ENCODE measurements at regions not wholly inside any gene's neighbourhood (a gene's known extent, or its start where the extent isn't known, plus 50 kb on each side); places are given as distances from the start of the nearest gene placed in this dataset.

DNA sequence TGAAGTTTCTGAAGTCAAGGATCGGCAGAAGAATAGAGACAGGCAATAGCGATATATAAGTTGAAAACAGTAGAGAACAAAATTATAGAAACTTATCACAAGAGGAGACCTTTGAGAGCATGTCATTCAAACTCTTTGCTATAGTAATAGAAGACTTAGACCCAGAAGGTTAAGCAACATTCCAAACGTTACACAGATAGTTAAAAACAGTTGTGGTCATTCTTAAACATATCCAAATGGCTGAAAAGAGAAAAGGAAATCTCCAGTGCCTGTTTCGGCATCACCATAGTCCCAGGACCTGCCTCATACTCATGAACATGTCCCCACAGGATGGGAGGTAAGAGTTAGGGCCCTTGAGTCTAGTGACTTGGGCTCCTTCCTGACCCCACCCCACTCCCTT, 258.1 kb upstream of the NOCT start:
- no peak overlapping the region for H3K27ac Mint-ChIP-seq
- H3K27me3 Mint-ChIP-seq, result no peaks in the 10 kb centered on the region
- no peak for ATAC-seq
- peaks cover 10% of the 10 kb centered on the region for H3K9me3 Mint-ChIP-seq
- H3K4me3 Mint-ChIP-seq, result no peak overlapping the region
- H3K4me1 Mint-ChIP-seq, result no peaks in the 10 kb centered on the region
- H3K36me3 Mint-ChIP-seq, result no peaks in the 10 kb centered on the region

DNA sequence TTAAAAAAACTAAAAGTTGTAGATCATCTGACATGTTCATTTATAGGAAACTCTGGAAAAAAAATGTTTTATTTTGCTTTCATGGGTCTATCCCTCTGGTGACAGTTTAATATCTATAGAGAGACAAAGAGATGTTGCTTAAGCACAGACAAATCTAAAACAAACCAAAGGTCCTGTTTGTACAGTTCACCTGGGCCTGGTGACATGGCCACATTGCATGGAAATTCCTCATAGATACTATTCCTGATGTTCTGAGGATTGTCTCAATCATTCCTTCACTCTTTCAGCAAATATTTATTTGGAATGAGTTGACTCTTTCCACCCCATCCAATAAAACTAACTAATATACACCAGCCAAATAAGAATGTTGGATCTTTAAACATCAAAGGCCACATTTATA, 259.1 kb upstream of the NOCT start:
- no peaks in the 10 kb centered on the region for H3K4me1 Mint-ChIP-seq
- no peaks in the 10 kb centered on the region for H3K36me3 Mint-ChIP-seq
- H3K27ac Mint-ChIP-seq, result no peak overlapping the region
- no peaks in the 10 kb centered on the region for H3K27me3 Mint-ChIP-seq
- no peak for ATAC-seq
- H3K4me3 Mint-ChIP-seq, result no peak overlapping the region
- peaks cover 16% of the 10 kb centered on the region for H3K9me3 Mint-ChIP-seq

DNA sequence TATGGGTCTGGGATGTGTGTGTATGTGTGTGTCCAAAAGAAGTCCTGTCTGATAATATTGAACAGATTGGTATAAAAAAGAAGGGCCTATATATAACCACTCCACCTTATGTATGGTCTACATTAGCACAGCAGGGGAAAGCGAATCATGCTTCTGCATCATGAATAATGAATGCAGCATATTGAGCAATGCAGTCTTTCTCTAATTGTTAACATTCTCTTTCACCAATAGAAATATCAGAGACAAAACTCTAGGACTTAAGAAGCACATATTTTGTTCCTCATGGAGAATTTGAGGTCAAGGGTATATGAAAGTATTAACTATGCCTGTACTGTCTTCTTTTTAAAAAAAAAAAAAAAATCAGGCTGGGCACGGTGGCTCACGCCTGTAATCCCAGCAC, 264.3 kb upstream of the NOCT start:
- Mint-ChIP-seq H3K4me1 (no peaks in the 10 kb centered on the region), H3K27me3 (no peaks in the 10 kb centered on the region), H3K4me3 (no peak overlapping the region), H3K36me3 (no peaks in the 10 kb centered on the region), H3K9me3 (peaks cover 19% of the 10 kb centered on the region), H3K27ac (no peak overlapping the region)
- ATAC-seq, result no peak

DNA sequence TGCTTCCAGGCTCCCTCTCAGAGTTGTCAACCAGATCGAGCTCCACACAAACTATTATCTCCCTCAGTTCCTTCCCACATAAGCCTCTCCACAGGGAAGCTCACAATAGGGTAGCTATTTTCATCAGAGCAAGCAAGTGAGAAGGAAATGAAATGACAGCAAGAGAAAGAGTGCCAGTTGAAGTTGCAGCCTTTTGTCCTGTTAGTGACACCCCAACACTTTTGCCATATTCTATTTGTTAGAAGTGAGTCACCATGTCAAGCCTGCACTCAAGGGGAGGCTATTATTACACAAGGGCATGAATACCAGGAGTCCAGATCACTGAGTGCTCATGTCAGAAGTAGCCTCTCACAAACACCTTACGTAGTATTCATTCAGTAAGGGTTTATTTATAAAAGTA, 266.3 kb upstream of the NOCT start:
- H3K27ac Mint-ChIP-seq, result no peak overlapping the region
- H3K4me3 Mint-ChIP-seq, result no peak overlapping the region
- no peaks in the 10 kb centered on the region for H3K27me3 Mint-ChIP-seq
- no peaks in the 10 kb centered on the region for H3K4me1 Mint-ChIP-seq
- ATAC-seq, result no peak
- peaks cover 19% of the 10 kb centered on the region for H3K9me3 Mint-ChIP-seq
- no peaks in the 10 kb centered on the region for H3K36me3 Mint-ChIP-seq

DNA sequence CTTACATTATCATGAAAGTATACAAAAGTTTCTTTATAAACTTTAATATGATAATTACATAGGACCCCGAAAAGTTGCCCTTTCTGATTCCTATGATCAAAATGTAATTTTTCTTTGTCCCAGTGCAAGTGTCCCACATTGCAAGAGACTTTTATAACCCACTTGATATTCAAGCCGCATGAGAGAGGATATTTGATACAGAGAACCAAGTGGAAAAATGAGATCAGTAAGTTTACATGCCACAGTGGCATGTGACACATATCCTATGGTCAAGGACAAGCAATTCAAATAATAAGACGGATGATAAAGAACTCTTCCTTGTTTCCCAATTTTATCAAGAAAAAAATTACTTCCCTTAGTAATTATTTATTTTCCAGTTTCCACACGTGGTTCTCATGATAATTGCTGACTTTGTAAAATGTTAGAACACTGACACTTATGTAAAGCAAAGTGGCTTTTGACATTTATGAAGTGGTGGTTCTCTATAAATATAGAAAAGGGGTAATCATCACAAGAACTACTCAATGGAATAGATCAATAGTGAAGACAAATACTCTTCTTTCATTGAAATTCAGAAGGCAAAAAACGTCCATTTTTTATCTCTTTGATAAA, 273.7 kb upstream of the NOCT start:
- Mint-ChIP-seq H3K4me1 (no peaks in the 10 kb centered on the region), H3K27ac (no peak overlapping the region), H3K4me3 (no peak overlapping the region), H3K9me3 (peaks cover 3% of the 10 kb centered on the region), H3K27me3 (no peaks in the 10 kb centered on the region), H3K36me3 (no peaks in the 10 kb centered on the region)
- ATAC-seq, result no peak

DNA sequence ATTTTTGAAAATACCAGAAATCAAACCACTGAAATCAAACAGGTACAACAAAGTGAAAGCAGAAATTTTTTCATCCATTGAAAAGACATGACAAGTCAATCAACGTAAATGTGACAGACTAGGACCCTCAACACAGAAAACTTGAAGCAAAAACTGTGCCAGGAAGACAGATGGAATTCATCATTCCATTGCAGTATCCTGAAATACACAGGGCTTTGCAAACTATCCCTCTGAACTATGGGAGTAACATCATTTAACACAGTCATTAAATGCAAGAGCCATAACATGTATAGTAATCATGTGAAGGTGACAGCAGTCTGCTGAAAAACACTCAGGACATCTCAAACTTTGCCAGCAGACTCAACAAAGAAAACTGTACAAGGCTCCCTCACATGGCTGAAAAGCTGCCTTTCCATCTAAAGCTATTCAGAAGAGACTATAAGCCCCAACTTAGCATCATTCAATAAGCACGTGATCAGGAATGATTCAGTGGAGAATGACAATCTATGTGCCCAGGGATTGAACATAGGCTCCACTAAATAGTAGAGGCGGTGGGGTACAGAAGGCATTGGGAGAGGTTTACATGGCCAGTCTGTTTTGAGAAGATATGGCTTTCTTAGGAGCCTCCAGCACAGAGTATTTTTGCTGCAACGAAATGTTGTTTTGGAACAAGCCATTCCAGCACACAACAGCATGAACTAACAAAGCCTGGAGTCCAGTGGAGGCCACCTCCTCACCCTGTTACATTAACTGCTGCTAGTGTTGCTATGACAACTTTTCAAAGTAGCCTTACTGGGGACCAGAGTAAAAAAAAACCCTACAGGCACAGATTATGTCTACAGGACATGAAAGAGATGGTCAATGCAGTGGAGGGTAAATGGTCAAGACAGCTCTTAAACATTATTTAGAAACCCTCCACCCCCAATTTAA, 274.5 kb upstream of the NOCT start:
- H3K4me3 Mint-ChIP-seq, result no peak overlapping the region
- no peak for ATAC-seq
- H3K9me3 Mint-ChIP-seq, result peaks cover 3% of the 10 kb centered on the region
- no peaks in the 10 kb centered on the region for H3K4me1 Mint-ChIP-seq
- H3K36me3 Mint-ChIP-seq, result no peaks in the 10 kb centered on the region
- H3K27me3 Mint-ChIP-seq, result no peaks in the 10 kb centered on the region
- no peak overlapping the region for H3K27ac Mint-ChIP-seq

DNA sequence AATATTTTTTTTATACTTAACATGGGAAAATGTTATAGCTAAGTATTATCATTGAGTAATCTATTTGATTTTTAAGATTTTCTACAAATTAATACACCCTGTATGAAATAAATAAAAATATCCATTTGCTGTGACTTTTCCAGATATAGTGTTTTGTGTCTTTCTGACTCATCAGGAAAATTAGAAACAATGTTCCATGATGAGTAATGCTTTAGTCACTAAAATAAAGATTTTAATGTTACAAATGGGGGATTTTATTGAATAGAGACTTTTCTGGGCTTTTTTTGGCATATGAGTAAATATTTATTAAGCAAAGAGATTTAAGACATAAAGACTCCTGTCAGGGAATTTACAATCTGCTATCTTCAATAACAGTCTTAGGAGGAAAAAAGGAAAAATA, 279.2 kb upstream of the NOCT start:
- Mint-ChIP-seq H3K4me3 (no peak overlapping the region), H3K27me3 (no peaks in the 10 kb centered on the region), H3K4me1 (no peaks in the 10 kb centered on the region), H3K27ac (no peak overlapping the region), H3K36me3 (no peaks in the 10 kb centered on the region), H3K9me3 (peaks cover 3% of the 10 kb centered on the region)
- no peak for ATAC-seq

DNA sequence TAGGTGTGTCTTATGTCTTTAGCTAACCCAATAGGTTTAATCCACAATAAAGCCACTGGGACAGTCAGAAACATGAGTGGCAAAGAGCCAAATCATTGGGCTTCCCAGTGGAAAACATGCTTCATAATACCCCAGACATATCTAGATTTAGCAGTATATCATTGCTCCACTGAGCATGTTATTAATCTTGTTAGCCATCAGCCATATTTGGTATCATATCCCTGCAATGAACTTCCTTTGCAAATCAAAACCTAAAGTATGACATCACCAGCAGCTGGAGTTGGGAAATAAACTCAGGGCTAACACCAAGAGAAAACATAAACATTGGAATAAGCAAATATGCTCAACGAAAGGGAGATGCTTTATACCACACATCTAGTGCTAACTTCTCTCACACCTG, 280.8 kb upstream of the NOCT start:
- H3K4me3 Mint-ChIP-seq, result no peak overlapping the region
- no peaks in the 10 kb centered on the region for H3K36me3 Mint-ChIP-seq

DNA sequence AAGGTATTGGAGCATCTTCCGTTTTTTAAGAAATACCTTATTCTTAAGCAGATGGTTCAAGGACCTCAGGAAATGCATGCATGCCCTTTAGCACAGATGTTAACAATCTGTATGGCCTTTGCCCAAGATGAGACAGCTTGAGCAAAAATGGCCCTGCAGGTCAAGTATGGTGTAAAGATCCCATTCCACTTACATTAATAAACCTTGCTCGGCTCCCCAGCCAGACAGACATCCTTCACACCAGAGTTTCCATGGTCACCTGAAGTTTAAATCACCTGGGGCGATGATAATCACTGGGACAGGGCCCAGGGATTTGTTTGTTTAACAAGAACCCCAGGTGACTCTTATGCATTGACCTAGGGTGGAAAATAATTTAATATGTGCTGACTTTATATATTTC, 287.0 kb upstream of the NOCT start:
- peaks cover 3% of the 10 kb centered on the region for H3K9me3 Mint-ChIP-seq
- no peaks in the 10 kb centered on the region for H3K4me1 Mint-ChIP-seq
- no peak overlapping the region for H3K27ac Mint-ChIP-seq
- no peak overlapping the region for H3K4me3 Mint-ChIP-seq
- H3K27me3 Mint-ChIP-seq, result peaks cover 15% of the 10 kb centered on the region
- no peaks in the 10 kb centered on the region for H3K36me3 Mint-ChIP-seq
- no peak for ATAC-seq

More for the DNA sequence above, 280.8 kb upstream of the NOCT start:
- H3K4me1 Mint-ChIP-seq, result no peaks in the 10 kb centered on the region
- H3K27me3 Mint-ChIP-seq, result no peaks in the 10 kb centered on the region
- ATAC-seq, result no peak
- H3K9me3 Mint-ChIP-seq, result peaks cover 3% of the 10 kb centered on the region
- H3K27ac Mint-ChIP-seq, result no peak overlapping the region

DNA sequence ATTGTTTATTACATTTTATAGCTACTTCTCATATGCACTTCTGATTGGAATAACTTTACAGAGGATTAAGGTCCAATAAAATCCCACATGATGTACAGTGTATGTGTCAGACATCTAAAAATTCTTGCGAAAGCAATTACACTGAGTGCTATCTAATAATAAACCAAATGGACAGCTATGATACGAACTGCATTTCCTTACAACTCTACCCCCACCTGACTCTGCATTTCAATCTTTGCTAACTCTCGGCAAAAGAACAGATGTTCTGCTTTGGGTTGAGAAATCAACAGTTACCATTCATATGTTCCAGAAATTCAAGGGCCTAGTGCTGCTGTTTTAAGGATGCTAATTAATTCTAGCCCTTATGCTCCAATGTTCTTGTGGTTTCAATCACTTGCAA, 287.9 kb upstream of the NOCT start:
- Mint-ChIP-seq H3K27me3 (peaks cover 16% of the 10 kb centered on the region), H3K4me1 (no peaks in the 10 kb centered on the region), H3K4me3 (no peak overlapping the region), H3K36me3 (no peaks in the 10 kb centered on the region), H3K27ac (no peak overlapping the region), H3K9me3 (peaks cover 3% of the 10 kb centered on the region)
- ATAC-seq, result no peak

DNA sequence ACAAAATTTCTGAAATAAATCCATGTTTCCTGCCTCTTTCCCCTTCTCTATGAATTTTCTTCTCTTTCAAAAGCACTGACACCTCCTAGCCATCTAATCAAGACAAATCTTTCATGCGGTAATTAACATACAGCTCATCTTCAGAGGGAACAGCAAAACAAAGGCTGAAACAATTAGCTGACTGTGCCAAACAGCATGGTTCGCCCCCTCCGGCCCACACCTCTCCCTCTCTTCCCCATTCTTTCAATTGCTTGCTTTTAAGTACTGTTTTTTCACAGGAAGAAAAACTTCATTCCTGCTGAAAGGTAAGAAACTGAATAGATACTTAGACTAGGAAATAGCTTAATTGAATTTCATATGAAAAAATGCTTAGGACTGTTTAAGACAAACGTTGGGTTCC, 291.1 kb upstream of the NOCT start:
- ATAC-seq, result no peak
- no peak overlapping the region for H3K4me3 Mint-ChIP-seq
- no peaks in the 10 kb centered on the region for H3K9me3 Mint-ChIP-seq
- peaks cover 16% of the 10 kb centered on the region for H3K27me3 Mint-ChIP-seq
- H3K27ac Mint-ChIP-seq, result no peak overlapping the region
- no peaks in the 10 kb centered on the region for H3K36me3 Mint-ChIP-seq
- no peaks in the 10 kb centered on the region for H3K4me1 Mint-ChIP-seq

DNA sequence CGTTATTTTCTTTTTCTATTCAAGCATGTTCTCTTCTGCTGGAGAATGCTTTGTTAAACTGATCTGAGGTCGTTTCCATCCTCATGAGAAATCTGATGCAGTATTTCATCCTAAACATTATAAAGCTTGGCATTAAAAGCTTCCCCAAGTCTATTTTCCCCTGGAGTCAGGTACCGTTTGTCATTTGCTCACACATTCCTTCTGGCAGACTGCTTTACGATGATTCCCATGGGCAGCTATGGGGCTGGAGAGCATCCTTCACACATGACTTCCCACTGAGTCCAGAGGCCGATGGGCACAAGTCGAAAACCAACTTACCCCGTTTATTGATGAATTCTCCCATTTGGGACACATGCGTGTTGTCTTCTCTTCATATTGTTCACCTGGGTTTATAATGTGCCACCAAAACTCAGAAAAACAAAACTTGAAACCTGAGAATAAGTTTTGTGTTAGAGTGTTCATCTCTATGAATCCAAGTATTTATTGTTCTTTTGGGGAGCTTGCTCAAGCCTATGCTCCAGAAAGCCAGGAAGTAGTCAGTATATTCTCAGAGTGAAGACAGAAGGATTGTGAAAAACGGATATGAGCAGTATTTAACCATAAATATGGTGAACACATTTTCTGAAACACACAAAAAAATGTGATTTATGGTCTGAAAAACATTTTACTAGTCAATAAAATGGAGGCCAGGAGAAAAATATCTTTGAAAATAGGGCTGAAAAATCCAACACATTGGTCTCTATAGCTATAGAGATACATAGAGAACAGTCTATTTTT, 298.8 kb upstream of the NOCT start:
- no peak overlapping the region for H3K4me3 Mint-ChIP-seq
- H3K9me3 Mint-ChIP-seq, result no peaks in the 10 kb centered on the region
- no peak for ATAC-seq
- no peaks in the 10 kb centered on the region for H3K27me3 Mint-ChIP-seq
- H3K4me1 Mint-ChIP-seq, result no peaks in the 10 kb centered on the region
- no peaks in the 10 kb centered on the region for H3K36me3 Mint-ChIP-seq
- no peak overlapping the region for H3K27ac Mint-ChIP-seq

DNA sequence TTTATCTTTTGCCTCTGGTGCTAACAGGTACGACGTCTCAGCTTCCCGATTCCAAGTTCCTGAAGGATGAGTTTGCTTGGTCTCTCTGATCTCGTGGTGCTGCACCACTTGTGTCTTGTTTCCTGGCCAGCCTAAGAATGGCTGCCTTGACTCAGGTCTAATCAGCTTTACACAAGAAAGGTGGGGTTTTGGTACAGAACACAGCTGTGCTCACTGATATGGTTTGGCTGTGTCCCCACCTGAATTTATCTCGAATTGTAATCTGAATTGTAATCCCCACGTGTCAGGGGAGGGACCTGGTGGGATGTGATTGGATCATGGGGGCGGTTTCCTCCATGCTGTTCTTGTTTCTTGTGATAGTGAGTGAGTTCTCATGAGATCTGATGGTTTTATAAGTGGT, 305.3 kb upstream of the NOCT start:
- no peaks in the 10 kb centered on the region for H3K4me1 Mint-ChIP-seq
- H3K36me3 Mint-ChIP-seq, result no peaks in the 10 kb centered on the region
- H3K27me3 Mint-ChIP-seq, result peaks cover 24% of the 10 kb centered on the region
- H3K27ac Mint-ChIP-seq, result no peak overlapping the region
- no peaks in the 10 kb centered on the region for H3K9me3 Mint-ChIP-seq
- H3K4me3 Mint-ChIP-seq, result no peak overlapping the region
- ATAC-seq, result no peak

DNA sequence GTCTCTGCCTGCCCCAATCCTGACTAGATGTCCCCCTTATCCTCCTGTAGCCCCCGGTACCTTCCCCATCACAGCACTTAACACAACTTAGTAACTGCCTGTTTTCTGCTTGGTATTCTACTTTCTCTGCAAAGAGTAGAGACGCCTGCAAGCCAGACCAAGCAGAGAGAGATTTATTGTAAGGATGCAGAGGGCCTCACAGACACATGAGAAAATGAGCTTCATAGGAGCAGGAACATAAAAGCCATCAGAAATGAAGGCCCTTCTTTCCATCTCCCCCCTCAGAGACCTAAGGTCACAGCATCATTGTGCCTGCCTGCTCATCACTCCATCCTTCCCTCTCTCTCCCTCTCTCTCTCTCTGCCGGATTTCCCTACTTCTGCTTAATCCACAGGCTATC, 305.7 kb upstream of the NOCT start:
- no peak overlapping the region for H3K27ac Mint-ChIP-seq
- no peaks in the 10 kb centered on the region for H3K4me1 Mint-ChIP-seq
- no peak for ATAC-seq
- no peaks in the 10 kb centered on the region for H3K9me3 Mint-ChIP-seq
- no peak overlapping the region for H3K4me3 Mint-ChIP-seq
- no peaks in the 10 kb centered on the region for H3K36me3 Mint-ChIP-seq
- H3K27me3 Mint-ChIP-seq, result peaks cover 24% of the 10 kb centered on the region

DNA sequence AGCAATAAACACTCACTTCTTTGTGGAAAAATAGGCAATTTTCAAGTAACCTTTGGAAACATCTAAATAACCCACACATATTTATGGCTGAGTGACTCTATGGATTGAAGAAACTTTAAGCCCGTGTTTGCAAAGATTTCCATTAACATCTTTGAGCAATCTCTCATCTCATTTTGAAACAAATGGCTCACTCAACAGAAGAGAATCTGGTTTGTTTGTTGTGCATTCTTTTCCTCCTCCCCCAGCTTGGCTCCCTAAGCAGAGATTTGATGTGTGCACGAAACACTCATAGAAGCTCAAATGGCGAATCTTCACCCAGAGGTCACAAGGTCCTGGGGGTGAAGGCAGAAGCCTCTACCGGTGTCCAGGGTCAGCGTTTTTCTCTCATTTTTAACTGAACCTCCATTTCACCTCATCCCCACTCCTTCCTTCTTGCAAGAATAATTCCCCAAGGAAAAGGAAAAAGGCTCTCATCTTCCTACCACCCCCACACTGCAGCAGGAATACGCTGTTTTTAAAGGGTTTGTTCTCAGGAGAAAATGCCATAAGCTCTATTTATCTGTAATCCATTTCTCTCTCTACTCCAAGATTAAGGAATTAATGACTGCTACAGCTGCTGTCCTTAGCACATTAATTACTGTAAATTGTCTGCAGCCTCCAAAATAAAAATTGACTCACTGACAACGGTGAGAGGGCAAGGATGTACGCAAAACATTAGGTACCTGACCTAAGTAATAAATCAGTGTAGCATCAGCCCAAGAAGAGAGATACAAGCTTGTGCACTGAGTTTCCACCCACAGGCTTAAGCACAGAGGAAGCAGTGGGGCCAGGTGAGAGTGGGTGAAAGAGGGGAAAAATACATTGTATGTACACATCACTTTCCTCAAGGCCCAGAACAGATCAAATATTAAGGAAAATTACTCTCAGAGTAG, 307.6 kb upstream of the NOCT start:
- H3K4me1 Mint-ChIP-seq, result no peaks in the 10 kb centered on the region
- H3K27me3 Mint-ChIP-seq, result peaks cover 24% of the 10 kb centered on the region
- H3K27ac Mint-ChIP-seq, result no peak overlapping the region
- no peaks in the 10 kb centered on the region for H3K36me3 Mint-ChIP-seq
- ATAC-seq, result no peak
- no peaks in the 10 kb centered on the region for H3K9me3 Mint-ChIP-seq
- H3K4me3 Mint-ChIP-seq, result no peak overlapping the region
